HepG2 (cell line): ENCODE measurements at regions not wholly inside any gene's neighbourhood (a gene's known extent, or its start where the extent isn't known, plus 50 kb on each side); places are given as distances from the start of the nearest gene placed in this dataset.

ENCODE experiments used
- ATAC-seq: fragments of 200-7000 bp; cut with Tn5 transposase; 3 replicates; pipeline ENCODE4 v1.9.1; 2020; ENCODE audit warnings: mild to moderate bottlenecking, moderate library complexity
- BruUV-seq: library from RNA; stranded (reverse); fragments of 400-500 nt; replicated peaks from 2 replicates; lab custom pipeline; 2021; lab: Mats Ljungman, UMichigan
- CTCF ChIA-PET: fragments of 300-600 bp; formaldehyde crosslinking; extraction: SDS; loops from one replicate; lab custom pipeline; 2021; ENCODE audit warnings: low total read pairs, inconsistent platforms, low intra/inter-chr PET ratio; lab: Yijun Ruan, JAX
- POLR2A ChIA-PET: fragments of 350-600 bp; sonication (Branson Sonifier 250); formaldehyde crosslinking; loops from one replicate; lab custom pipeline; 2020; ENCODE audit warnings: antibody characterized with exemption, inconsistent platforms; lab: Yijun Ruan, JAX
- DNase-seq: peaks from one replicate; pipeline ENCODE4 v3.0.0-alpha.2; 2015; ENCODE audit warnings: low spot score
- FAIRE-seq: peaks from 3 replicates; lab custom pipeline; 2011; peaks lifted over from hg19 to GRCh38; lab: Jason Lieb, UNC
- H2AFZ ChIP-seq: one replicate; pipeline ENCODE4 v1.6.1; 2011; ENCODE audit warnings: low read length, inconsistent platforms
- H3K27ac ChIP-seq: fragments of 300-600 bp; 3 replicates; pipeline ENCODE4 v1.8.0; 2011; ENCODE audit warnings: mixed run types, mild to moderate bottlenecking, mixed read lengths, low read length, inconsistent platforms; ENCODE audit not compliant: insufficient read depth; ENCODE audit errors: extremely low read length
- H3K27me3 ChIP-seq, 2 experiments: fragments of 200-600 bp in 1 of 2; 2 replicates in 1 of 2; 3 replicates in 1 of 2; pipeline versions ENCODE4 v1.6.0 to v1.8.0; 2011; ENCODE audit warnings: low read length in 2 of 2, mild to moderate bottlenecking in 2 of 2, moderate library complexity in 2 of 2, inconsistent platforms in 1 of 2; ENCODE audit not compliant: insufficient read depth in 2 of 2, control insufficient read depth in 1 of 2
- H3K36me3 ChIP-seq, 2 experiments: fragments of 200-600 bp in 1 of 2; replicated peaks in 1 of 2; 2 replicates in 1 of 2; 3 replicates in 1 of 2; pipeline versions ENCODE4 v1.5.1 to v1.8.0; 2011; ENCODE audit warnings: low read length in 2 of 2, inconsistent platforms in 1 of 2; ENCODE audit not compliant: insufficient read depth in 2 of 2, control insufficient read depth in 1 of 2
- H3K4me1 ChIP-seq: 2 replicates; pipeline ENCODE4 v1.5.1; 2012; ENCODE audit warnings: low read length, inconsistent platforms; ENCODE audit not compliant: insufficient read depth
- H3K4me2 ChIP-seq: 2 replicates; pipeline ENCODE4 v1.6.0; 2011; ENCODE audit warnings: low read depth, low read length, inconsistent platforms
- H3K4me3 ChIP-seq, 3 experiments: fragments of 200-600 bp in 1 of 3; sonication (generic), shearing (Covaris generic) in 1 of 3; replicated peaks in 1 of 3; 2 replicates each; pipeline ENCODE4 v1.5.1; 2011 to 2016; ENCODE audit warnings: low read length in 3 of 3, inconsistent platforms in 2 of 3, low read depth in 2 of 3, mild to moderate bottlenecking in 2 of 3, control low read depth in 1 of 3, mixed read lengths in 1 of 3; ENCODE audit not compliant: insufficient read depth in 1 of 3
- H3K79me2 ChIP-seq: one replicate; pipeline ENCODE4 v1.6.1; 2011; ENCODE audit warnings: low read length, inconsistent platforms; ENCODE audit not compliant: insufficient read depth
- H3K9ac ChIP-seq: 2 replicates; pipeline ENCODE4 v1.6.0; 2011; ENCODE audit warnings: mild to moderate bottlenecking, low read depth, low read length, inconsistent platforms; ENCODE audit not compliant: insufficient read depth
- H3K9me3 ChIP-seq: 2 replicates; pipeline ENCODE4 v1.5.1; 2012; ENCODE audit warnings: mild to moderate bottlenecking, low read length
- H4K20me1 ChIP-seq: 2 replicates; pipeline ENCODE4 v1.6.0; 2011; ENCODE audit warnings: inconsistent platforms, mild to moderate bottlenecking, low read length, moderate library complexity; ENCODE audit not compliant: insufficient read depth
- ARNTL ChIP-seq: sonication (generic); formaldehyde crosslinking; IDR thresholded peaks from 2 replicates; pipeline ENCODE4 v1.4.0; 2020; ENCODE audit warnings: mild to moderate bottlenecking, missing genetic modification reagents
- GABPB1 ChIP-seq: IDR thresholded peaks from 2 replicates; pipeline ENCODE4 v1.6.1; 2016; ENCODE audit warnings: mild to moderate bottlenecking, missing genetic modification reagents, moderate library complexity, missing compliant biosample characterization
- MIXL1 ChIP-seq: IDR thresholded peaks from 2 replicates; pipeline ENCODE4 v1.6.1; 2016
- POGZ ChIP-seq: sonication (generic); formaldehyde crosslinking; IDR thresholded peaks from 2 replicates; pipeline ENCODE4 v1.4.0; 2020; ENCODE audit warnings: mild to moderate bottlenecking, missing genetic modification reagents
- SETDB1 ChIP-seq: sonication (generic); formaldehyde crosslinking; IDR thresholded peaks from 2 replicates; pipeline ENCODE4 v1.5.1; 2020; ENCODE audit warnings: missing genetic modification reagents, mild to moderate bottlenecking, borderline replicate concordance
- SIX4 ChIP-seq: sonication (generic); formaldehyde crosslinking; IDR thresholded peaks from 2 replicates; pipeline ENCODE4 v1.4.0; 2020; ENCODE audit warnings: missing genetic modification reagents
- ZNF17 ChIP-seq: sonication (generic); formaldehyde crosslinking; IDR thresholded peaks from 2 replicates; pipeline ENCODE4 v1.5.0; 2020; ENCODE audit warnings: mild to moderate bottlenecking, missing genetic modification reagents
- ZNF737 ChIP-seq: sonication (generic); formaldehyde crosslinking; IDR thresholded peaks from 2 replicates; pipeline ENCODE4 v1.5.0; 2020; ENCODE audit warnings: missing genetic modification reagents, mild to moderate bottlenecking, borderline replicate concordance
- ZSCAN25 ChIP-seq: sonication (generic); formaldehyde crosslinking; IDR thresholded peaks from 2 replicates; pipeline ENCODE4 v1.8.0; 2022; ENCODE audit warnings: mild to moderate bottlenecking, missing genetic modification reagents
- WGBS: methylation state at CpG from one replicate; pipeline ENCODE4 v1.1.6; 2017; ENCODE audit warnings: low lambda C conversion rate; 5-methylcytosine and 5-hydroxymethylcytosine counted together
- in situ Hi-C: cut with HindIII; loops from 2 replicates; pipeline ENCODE4 v1.10.0; 2017; ENCODE audit warnings: low pct_unique_long_range_greater_than_20kb; ENCODE audit not compliant: extremely low pct_ligation_motif_present
- intact Hi-C: fragments of 100-400 bp; cut with micrococcal nuclease; formaldehyde crosslinking; loops from one replicate; pipeline ENCODE4 v1.10.0; 2022; ENCODE audit not compliant: unreplicated experiment

DNA sequence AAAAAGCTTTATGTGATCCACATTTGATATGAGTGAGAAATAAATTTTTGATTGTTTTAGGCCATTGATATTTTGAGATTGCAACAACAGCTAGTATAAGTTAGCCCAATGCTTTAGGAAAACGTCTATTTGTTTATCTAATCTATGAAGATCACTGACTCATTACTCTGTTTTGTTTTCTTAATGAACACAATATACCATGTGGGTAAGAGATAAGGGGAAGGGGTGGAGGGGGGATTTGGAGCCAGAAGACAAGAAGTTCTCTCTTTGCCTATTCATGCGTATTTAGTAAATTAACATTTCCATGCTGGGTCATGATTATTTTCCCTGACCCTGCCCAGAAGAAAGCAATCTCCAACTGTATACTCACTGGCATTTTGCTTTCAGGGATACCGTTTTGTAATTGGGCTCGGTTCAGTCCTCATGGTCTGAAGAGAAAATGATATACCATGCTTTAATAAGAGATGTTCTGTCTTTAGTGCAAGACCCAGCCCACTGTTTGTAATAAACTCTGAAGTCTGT, 359.5 kb upstream of the NPSR1 start:
- Histone ChIP-seq H4K20me1 (no peaks in the 10 kb centered on the region), H3K9ac (no peak overlapping the region), H3K4me3 (no peak overlapping the region), H3K9me3 (no peaks in the 10 kb centered on the region), H2AFZ (no peak overlapping the region)
- no TSS peak for BruUV-seq
- in situ Hi-C loops: no loop called here
- CTCF ChIA-PET: no interaction called here
- ATAC-seq: no peak
- no peak for TF ChIP-seq ZSCAN25
- no peak for TF ChIP-seq GABPB1 (CRISPR knock-in tag)
- TF ChIP-seq ARNTL: no peak
- TF ChIP-seq, all 625 proteins: peak for 0
- no peak overlapping the region for H3K27ac ChIP-seq
- no peak overlapping the region for H3K4me2 ChIP-seq
- no peaks in the 10 kb centered on the region for H3K79me2 ChIP-seq
- H3K27me3 ChIP-seq: no peaks in the 10 kb centered on the region
- WGBS: 25% methylated on average over 4 of the region's 4 CpGs
- no peak for DNase-seq
- POLR2A ChIA-PET: no interaction called here
- intact Hi-C loops: no loop called here
- H3K36me3 ChIP-seq: no peaks in the 10 kb centered on the region
- H3K4me1 ChIP-seq: no peaks in the 10 kb centered on the region
- FAIRE-seq: no peak

DNA sequence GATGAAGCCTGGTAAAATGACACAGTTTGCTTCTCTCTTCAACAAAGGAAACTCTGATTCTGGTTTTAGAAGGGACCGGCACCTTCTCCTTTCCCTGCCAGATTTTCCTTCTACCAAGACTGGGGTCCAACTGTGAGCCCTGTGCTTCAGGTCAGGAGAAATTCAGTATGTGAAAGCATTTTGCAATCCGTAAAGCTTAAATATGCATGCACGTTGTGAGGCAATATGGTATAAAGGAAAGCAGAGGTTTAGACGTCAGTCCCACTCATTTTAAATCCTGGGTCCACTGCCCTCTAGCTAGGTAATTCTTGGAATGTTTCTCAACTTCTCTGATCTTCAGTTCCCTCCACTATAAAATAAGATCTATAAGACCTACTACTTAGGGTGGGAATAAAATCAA, 359.0 kb upstream of the NPSR1 start:
- H3K9ac ChIP-seq: no peak overlapping the region
- no peak overlapping the region for H2AFZ ChIP-seq
- no peaks in the 10 kb centered on the region for H3K36me3 ChIP-seq
- ATAC-seq (no peak), FAIRE-seq (no peak), DNase-seq (no peak)
- WGBS: 47% methylated on average over 4 of the region's 4 CpGs
- H3K9me3 ChIP-seq: no peaks in the 10 kb centered on the region
- H4K20me1 ChIP-seq: no peaks in the 10 kb centered on the region
- no TSS peak for BruUV-seq
- no peak overlapping the region for H3K27ac ChIP-seq
- intact Hi-C loops: no loop called here
- no peaks in the 10 kb centered on the region for H3K4me1 ChIP-seq
- H3K27me3 ChIP-seq: no peaks in the 10 kb centered on the region
- POLR2A ChIA-PET: no interaction called here
- TF ChIP-seq ZNF737 (CRISPR knock-in tag) (no peak), SETDB1 (CRISPR knock-in tag) (no peak), POGZ (CRISPR knock-in tag) (no peak), MIXL1 (CRISPR knock-in tag) (no peak), ZNF17 (CRISPR knock-in tag) (no peak), SIX4 (CRISPR knock-in tag) (no peak)
- H3K4me3 ChIP-seq: no peak overlapping the region
- H3K79me2 ChIP-seq: no peaks in the 10 kb centered on the region
- no peak overlapping the region for H3K4me2 ChIP-seq
- in situ Hi-C loops: no loop called here
- CTCF ChIA-PET: no interaction called here
